ENCODE measurements at regions not wholly inside any gene's neighbourhood (a gene's known extent, or its start where the extent isn't known, plus 50 kb on each side); places are given as distances from the start of the nearest gene placed in this dataset.

DNA sequence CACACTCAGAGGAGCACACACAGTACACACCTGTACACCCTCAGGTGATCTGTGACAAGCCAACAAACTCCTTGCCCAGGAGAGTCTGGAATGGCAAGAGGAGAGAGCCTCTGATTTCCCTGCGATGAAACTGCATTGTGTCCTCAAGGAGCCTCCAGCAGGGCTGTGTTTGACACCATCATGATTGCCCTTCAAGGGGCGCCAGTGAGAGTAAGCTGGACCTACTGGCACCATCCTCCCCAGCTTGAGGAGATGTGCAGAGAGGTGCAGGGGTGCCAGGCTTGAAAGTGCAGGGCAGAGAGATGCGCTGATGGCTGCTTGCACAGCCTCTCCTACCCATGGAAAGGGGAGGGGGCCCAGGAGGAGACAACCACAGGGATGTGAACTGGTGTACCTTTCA, 188.8 kb upstream of the CADM1 start:
- Mint-ChIP-seq H3K27ac (no peak overlapping the region), H3K36me3 (no peaks in the 10 kb centered on the region), H3K27me3 (ENCODE audit: low read depth) (peaks cover 29% of the 10 kb centered on the region), H3K9me3 (peaks cover 7% of the 10 kb centered on the region), H3K4me3 (no peak overlapping the region), H3K4me1 (peaks cover 18% of the 10 kb centered on the region)
- no peak for DNase-seq (ENCODE audit: low spot score in 2 of 2, unreplicated experiment in 2 of 2)
- TF ChIP-seq, protein P1, sequence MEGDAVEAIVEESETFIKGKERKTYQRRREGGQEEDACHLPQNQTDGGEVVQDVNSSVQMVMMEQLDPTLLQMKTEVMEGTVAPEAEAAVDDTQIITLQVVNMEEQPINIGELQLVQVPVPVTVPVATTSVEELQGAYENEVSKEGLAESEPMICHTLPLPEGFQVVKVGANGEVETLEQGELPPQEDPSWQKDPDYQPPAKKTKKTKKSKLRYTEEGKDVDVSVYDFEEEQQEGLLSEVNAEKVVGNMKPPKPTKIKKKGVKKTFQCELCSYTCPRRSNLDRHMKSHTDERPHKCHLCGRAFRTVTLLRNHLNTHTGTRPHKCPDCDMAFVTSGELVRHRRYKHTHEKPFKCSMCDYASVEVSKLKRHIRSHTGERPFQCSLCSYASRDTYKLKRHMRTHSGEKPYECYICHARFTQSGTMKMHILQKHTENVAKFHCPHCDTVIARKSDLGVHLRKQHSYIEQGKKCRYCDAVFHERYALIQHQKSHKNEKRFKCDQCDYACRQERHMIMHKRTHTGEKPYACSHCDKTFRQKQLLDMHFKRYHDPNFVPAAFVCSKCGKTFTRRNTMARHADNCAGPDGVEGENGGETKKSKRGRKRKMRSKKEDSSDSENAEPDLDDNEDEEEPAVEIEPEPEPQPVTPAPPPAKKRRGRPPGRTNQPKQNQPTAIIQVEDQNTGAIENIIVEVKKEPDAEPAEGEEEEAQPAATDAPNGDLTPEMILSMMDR (IDR thresholded peaks at IDR 0.05; ENCODE audit: unreplicated experiment), result no peak

DNA sequence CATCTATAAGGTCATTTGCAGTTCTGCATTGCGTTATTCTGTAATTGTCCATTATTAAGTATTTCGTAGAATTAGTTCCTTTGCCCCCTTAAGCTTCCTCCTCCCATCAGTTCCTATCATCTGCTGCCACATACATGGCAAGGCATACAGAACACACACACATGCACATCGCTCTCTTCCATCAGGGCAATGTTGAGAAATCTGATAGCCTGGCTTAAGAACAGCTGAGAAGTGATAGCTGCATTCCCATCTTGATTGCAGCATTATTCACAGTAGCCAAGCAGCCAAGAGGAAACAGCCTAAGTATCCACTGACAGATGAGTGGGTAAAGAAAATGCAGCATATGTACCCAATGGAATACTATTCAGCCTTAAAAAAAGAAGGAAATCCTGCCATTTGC, 186.8 kb upstream of the CADM1 start:
- Mint-ChIP-seq H3K4me1 (peaks cover 11% of the 10 kb centered on the region), H3K4me3 (no peak overlapping the region), H3K27ac (no peak overlapping the region), H3K27me3 (ENCODE audit: low read depth) (peaks cover 47% of the 10 kb centered on the region), H3K9me3 (peaks cover 7% of the 10 kb centered on the region), H3K36me3 (no peaks in the 10 kb centered on the region)
- DNase-seq (ENCODE audit: low spot score in 2 of 2, unreplicated experiment in 2 of 2), result no peak
- TF ChIP-seq, protein P1 (IDR thresholded peaks at IDR 0.05; ENCODE audit: unreplicated experiment), result no peak

DNA sequence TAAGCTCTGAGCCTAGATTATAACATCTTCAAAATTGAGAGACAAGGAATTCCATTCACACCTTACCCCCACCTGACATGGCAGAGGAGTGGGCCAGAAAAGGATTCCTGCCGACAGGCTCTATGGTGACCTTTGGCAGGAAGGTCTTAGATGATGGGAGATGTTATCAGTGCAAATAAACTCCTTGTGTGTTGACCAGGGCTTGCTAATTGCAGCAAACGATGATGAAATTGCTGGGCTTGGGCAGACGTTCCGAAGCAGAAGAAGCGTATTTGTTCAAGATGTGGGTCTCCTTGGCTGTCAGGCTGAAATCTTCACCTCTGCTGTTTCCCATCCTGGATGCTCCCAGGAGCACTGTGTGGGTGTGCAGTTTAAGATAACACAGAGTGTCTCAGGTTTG, 183.7 kb upstream of the CADM1 start:
- H3K27ac Mint-ChIP-seq, result no peak overlapping the region
- DNase-seq (ENCODE audit: low spot score in 2 of 2, unreplicated experiment in 2 of 2), result no peak
- TF ChIP-seq, protein P1 (IDR thresholded peaks at IDR 0.05; ENCODE audit: unreplicated experiment), result no peak
- peaks cover 48% of the 10 kb centered on the region for H3K27me3 Mint-ChIP-seq (ENCODE audit: low read depth)
- no peak overlapping the region for H3K4me3 Mint-ChIP-seq
- H3K36me3 Mint-ChIP-seq, result no peaks in the 10 kb centered on the region
- no peaks in the 10 kb centered on the region for H3K4me1 Mint-ChIP-seq
- H3K9me3 Mint-ChIP-seq, result no peaks in the 10 kb centered on the region

DNA sequence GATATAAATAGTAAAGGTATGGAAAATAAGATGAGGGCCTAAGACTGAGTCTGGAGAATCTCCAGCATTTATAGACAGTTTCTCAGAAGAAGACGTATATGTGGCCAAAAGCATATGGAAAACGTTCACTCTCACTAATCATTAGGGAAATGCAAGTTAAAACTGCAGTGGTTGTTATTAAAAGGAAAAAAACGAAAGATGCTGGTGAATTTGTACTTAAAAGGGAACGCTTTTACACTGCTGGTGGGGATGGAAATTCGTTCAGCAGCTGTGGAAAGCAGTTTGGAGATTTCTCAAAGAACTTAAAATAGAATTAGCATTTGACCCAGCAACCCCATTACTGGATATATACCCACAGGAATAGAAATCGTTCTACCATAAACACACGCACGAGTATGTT, 180.5 kb upstream of the CADM1 start:
- TF ChIP-seq, protein P1 (IDR thresholded peaks at IDR 0.05; ENCODE audit: unreplicated experiment), result no peak
- no peaks in the 10 kb centered on the region for H3K4me1 Mint-ChIP-seq
- no peaks in the 10 kb centered on the region for H3K9me3 Mint-ChIP-seq
- H3K36me3 Mint-ChIP-seq, result no peaks in the 10 kb centered on the region
- no peak for DNase-seq (ENCODE audit: low spot score in 2 of 2, unreplicated experiment in 2 of 2)
- H3K4me3 Mint-ChIP-seq, result no peak overlapping the region
- no peak overlapping the region for H3K27ac Mint-ChIP-seq
- H3K27me3 Mint-ChIP-seq (ENCODE audit: low read depth), result peaks cover 35% of the 10 kb centered on the region

DNA sequence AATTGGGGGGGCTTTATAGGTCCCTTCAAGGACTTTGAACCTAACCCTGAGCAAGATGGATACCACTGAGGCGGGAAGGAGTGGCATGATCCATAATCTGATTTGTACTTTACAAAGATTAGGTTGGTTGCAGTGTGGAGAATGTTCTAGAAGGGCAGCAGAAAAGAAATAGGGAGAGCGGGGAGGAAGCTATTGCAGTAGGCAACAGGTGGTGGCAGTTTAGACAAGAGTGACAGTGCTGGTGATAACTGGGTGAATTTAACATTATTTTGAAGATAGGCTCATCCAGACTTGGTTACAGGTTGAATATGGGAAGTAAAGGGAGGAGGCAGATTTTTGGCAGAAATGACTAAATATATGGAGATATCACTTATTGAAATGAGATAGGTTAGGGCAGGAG, 179.9 kb upstream of the CADM1 start:
- no peak overlapping the region for H3K4me3 Mint-ChIP-seq
- no peak overlapping the region for H3K27ac Mint-ChIP-seq
- TF ChIP-seq, protein P1 (IDR thresholded peaks at IDR 0.05; ENCODE audit: unreplicated experiment), result no peak
- no peaks in the 10 kb centered on the region for H3K36me3 Mint-ChIP-seq
- no peaks in the 10 kb centered on the region for H3K4me1 Mint-ChIP-seq
- peaks cover 29% of the 10 kb centered on the region for H3K27me3 Mint-ChIP-seq (ENCODE audit: low read depth)
- no peaks in the 10 kb centered on the region for H3K9me3 Mint-ChIP-seq
- DNase-seq (ENCODE audit: low spot score in 2 of 2, unreplicated experiment in 2 of 2), result no peak

DNA sequence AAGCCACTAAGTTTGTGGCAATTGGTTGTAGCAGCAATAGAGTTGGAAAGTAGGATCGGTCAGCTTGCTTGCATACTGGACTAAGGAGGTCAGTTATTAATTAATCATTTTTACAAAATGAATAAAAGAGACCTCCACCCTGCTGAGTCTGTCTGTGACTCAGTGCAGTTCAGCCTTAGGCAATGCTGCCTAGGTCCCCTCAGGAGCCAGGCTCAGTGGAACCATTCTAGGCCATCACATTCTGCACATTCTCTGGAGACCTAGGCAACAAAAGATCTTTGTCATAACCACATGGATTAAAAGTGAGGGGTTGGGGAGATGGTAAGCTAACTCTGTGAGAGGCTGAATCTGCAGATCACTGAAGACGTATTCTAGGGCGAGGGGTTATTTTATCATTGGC, 178.7 kb upstream of the CADM1 start:
- TF ChIP-seq, protein P1 (IDR thresholded peaks at IDR 0.05; ENCODE audit: unreplicated experiment), result no peak
- Mint-ChIP-seq H3K9me3 (no peaks in the 10 kb centered on the region), H3K4me1 (no peaks in the 10 kb centered on the region), H3K4me3 (no peak overlapping the region), H3K27ac (no peak overlapping the region), H3K27me3 (ENCODE audit: low read depth) (peaks cover 19% of the 10 kb centered on the region), H3K36me3 (no peaks in the 10 kb centered on the region)
- no peak for DNase-seq (ENCODE audit: low spot score in 2 of 2, unreplicated experiment in 2 of 2)

Measured in mesothelial cell of epicardium (in vitro differentiated cells).